ENCODE measurements at regions not wholly inside any gene's neighbourhood (a gene's known extent, or its start where the extent isn't known, plus 50 kb on each side); places are given as distances from the start of the nearest gene placed in this dataset.
"Not testable (repeated sequence)": the region's sequence is repeated elsewhere in the genome, so short reads cannot be mapped to it uniquely, and the experiment has no call there.

DNA sequence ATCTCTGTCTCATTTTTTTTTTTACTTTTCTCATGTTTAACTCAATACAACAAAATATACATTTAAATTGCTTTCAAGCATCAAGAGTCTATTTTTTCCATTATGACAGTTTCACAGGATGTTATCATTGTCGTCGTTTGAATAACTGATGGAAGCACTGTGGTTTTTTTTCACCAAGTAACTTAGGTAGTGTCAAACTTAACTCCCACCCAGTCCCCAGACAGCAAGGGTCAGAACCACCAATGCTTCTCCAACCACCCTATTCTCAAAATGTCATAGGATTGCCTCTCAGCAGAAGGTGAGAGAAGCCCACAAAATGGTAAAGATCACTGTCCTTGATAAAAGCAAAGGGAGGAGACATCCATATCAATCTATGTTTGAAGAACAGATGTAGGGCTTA, 339.4 kb downstream of the SFMBT2 start:
- no peak overlapping the region for H3K4me3 ChIP-seq (ENCODE audit: low read length)
- DNase-seq (ENCODE audit: low read depth) = no peak
- TF ChIP-seq, protein P1, sequence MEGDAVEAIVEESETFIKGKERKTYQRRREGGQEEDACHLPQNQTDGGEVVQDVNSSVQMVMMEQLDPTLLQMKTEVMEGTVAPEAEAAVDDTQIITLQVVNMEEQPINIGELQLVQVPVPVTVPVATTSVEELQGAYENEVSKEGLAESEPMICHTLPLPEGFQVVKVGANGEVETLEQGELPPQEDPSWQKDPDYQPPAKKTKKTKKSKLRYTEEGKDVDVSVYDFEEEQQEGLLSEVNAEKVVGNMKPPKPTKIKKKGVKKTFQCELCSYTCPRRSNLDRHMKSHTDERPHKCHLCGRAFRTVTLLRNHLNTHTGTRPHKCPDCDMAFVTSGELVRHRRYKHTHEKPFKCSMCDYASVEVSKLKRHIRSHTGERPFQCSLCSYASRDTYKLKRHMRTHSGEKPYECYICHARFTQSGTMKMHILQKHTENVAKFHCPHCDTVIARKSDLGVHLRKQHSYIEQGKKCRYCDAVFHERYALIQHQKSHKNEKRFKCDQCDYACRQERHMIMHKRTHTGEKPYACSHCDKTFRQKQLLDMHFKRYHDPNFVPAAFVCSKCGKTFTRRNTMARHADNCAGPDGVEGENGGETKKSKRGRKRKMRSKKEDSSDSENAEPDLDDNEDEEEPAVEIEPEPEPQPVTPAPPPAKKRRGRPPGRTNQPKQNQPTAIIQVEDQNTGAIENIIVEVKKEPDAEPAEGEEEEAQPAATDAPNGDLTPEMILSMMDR (IDR thresholded peaks at IDR 0.05; ENCODE audit: insufficient read depth, low read depth, low read length, missing control alignments) = no peak

DNA sequence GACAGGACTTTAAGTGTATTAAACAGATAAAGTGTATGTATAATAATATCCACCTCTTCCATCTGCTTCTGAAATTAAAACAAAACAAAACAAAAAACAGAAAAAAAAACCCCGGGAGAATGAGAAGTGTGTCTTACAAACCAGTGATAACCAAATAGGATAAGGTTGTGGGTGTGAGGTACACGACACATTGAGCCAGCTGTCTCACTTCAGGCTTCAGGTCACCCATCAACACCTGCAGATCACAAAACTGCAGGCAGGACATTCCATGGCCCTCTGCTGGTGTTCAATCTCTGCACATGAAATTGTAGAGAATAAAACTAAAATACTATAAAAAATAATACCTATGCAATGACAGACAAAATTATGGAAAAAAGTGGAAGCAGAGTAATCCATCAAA, 339.9 kb downstream of the SFMBT2 start:
- DNase-seq (ENCODE audit: low read depth) = no peak
- no peak overlapping the region for H3K4me3 ChIP-seq (ENCODE audit: low read length)
- TF ChIP-seq, protein P1 (IDR thresholded peaks at IDR 0.05; ENCODE audit: insufficient read depth, low read depth, low read length, missing control alignments) = no peak

DNA sequence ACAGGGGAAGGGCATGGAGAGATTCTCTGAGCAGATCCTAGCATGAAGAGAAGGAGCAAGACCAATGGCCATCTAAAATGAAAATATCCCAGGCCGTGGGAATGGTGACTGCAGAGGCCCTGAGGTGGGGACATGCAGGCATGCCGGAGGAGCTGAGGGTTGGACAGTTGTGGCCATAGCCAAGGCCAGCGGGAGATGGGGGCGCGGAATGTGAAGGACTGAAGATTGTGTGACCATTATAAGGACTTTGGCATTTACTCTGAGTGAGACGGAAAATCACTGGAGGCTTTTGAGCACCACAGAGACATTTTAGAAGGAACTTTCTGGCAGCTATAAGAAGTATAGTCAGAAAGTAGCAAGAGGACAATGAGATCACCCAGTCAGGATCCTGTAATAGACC, 341.1 kb downstream of the SFMBT2 start:
- TF ChIP-seq, protein P1 (IDR thresholded peaks at IDR 0.05; ENCODE audit: insufficient read depth, low read depth, low read length, missing control alignments) = no peak
- no peak for DNase-seq (ENCODE audit: low read depth)
- H3K4me3 ChIP-seq (ENCODE audit: low read length) = no peak overlapping the region

DNA sequence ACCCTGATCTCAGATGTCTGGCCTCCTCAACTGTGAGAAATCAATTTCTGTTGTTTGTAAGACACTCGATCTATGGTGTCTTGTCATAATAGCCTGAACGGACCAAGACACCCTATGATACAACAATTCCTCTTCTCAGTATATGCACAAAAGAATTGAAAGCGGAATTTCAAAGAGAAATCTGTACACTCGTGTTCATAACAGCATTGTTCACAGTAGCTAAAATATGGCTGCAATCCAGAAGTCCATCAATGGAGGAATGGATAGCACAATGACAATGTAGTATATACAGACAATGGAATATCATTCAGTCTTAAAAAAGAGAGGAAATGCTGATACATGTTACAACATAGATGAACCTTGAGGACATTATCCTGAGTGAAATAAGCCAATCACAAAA, 354.6 kb downstream of the SFMBT2 start:
- TF ChIP-seq, protein P1 (IDR thresholded peaks at IDR 0.05; ENCODE audit: insufficient read depth, low read depth, low read length, missing control alignments) = no peak
- DNase-seq (ENCODE audit: low read depth) = no peak

DNA sequence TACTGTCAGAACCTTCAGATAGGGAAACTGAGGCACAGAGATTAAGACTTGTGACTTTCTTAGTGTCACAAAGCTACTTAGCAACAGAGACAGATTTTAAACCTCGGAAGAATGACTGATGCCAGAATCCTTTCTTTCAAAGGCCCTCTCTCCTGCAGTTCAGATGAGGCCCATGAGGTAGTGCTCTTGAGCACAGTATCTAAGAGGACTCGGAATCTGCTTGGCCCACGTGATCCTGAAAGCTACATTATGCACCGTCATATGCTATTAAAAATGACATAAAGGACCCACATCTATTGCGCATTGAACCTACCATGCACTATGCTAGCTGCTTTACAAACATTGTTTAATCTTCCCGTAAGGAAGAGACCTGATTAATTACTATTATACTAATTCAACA, 355.9 kb downstream of the SFMBT2 start:
- TF ChIP-seq, protein P1 (IDR thresholded peaks at IDR 0.05; ENCODE audit: insufficient read depth, low read depth, low read length, missing control alignments) = no peak
- no peak overlapping the region for H3K4me3 ChIP-seq (ENCODE audit: low read length)
- no peak for DNase-seq (ENCODE audit: low read depth)

More for the DNA sequence above, 354.6 kb downstream of the SFMBT2 start:
- no peak overlapping the region for H3K4me3 ChIP-seq (ENCODE audit: low read length)

DNA sequence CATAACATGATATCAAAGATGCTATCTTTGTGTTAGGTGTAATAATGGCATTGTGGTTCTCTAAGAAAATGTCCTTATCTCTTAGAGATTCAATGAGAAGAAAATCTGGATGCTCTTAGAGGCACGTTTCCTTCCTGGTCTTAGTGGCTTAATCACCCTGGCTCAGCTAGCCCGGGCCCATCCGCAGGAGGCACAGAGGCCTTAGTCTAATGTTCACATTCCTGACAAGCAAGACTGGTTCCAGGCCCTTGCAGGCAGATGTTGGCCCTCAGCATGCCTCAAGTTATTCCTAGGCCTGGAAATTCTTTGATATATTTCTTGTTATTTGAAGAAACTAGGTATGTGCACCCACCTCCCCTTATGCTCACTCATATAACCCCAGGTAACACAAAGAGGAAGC, 357.6 kb downstream of the SFMBT2 start:
- TF ChIP-seq, protein P1 (IDR thresholded peaks at IDR 0.05; ENCODE audit: insufficient read depth, low read depth, low read length, missing control alignments) = no peak
- H3K4me3 ChIP-seq (ENCODE audit: low read length) = no peak overlapping the region
- DNase-seq (ENCODE audit: low read depth) = no peak

DNA sequence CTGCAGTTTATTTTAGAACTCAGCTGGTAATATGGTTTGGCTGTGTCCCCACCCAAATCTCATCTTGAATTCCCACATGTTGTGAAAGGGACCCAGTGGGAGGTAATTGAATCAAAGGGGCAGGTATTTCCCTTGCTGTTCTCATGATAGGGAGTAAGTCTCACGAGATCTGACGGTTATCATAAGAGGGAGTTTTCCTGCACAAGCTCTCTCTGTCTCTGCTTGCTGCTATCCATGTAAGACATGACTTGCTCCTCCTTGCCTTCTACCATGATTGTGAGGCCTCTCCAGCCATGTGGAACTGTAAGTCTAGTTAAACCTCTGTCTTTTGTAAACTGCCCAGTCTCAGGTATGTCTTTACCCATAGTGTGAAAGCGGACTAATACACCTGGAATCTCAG, 360.8 kb downstream of the SFMBT2 start:
- not testable (repeated sequence) for H3K4me3 ChIP-seq (ENCODE audit: low read length); DNase-seq (ENCODE audit: low read depth)

DNA sequence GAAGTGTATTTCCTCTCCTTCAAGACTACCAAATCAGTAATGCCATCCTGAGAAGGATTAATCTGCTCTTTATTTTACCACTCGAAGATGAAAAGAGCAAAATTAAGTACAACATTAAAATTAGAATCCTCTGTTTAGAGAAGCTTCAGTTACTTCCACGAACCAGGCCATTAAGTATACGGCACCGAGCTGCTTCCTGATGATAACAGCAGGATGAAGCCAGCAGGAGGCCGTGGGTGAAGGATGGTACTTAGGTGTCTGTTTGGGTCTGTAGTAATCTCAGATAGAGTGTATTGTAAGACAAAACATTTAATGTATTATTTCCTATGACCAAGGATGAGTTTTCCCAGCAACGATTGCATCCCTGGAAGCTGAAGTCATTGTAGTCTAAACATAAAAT, 362.8 kb downstream of the SFMBT2 start:
- H3K4me3 ChIP-seq (ENCODE audit: low read length) = no peak overlapping the region
- DNase-seq (ENCODE audit: low read depth) = no peak
- TF ChIP-seq, protein P1 (IDR thresholded peaks at IDR 0.05; ENCODE audit: insufficient read depth, low read depth, low read length, missing control alignments) = no peak

Measured in epithelial cell of esophagus (primary cell).